ENCODE measurements at regions not wholly inside any gene's neighbourhood (a gene's known extent, or its start where the extent isn't known, plus 50 kb on each side); places are given as distances from the start of the nearest gene placed in this dataset.
"Not testable (repeated sequence)": the region's sequence is repeated elsewhere in the genome, so short reads cannot be mapped to it uniquely, and the experiment has no call there.

- peak; percentile 62 for DNase-seq (ENCODE audit: low read depth)
These were observed 97.9 kb upstream of the RGS1 start for GRCh38 chr1:192477630-192478029.

GRCh38 chr1:192485692-192486436 lies 89.7 kb upstream of the RGS1 start:
- peak; percentile 99 for DNase-seq (ENCODE audit: low read depth)

GRCh38 chr1:192488058-192488457 lies 87.5 kb upstream of the RGS1 start:
- DNase-seq (ENCODE audit: low read depth), result no peak

GRCh38 chr1:192489047-192489446 lies 86.5 kb upstream of the RGS1 start:
- no peak for DNase-seq (ENCODE audit: low read depth)

GRCh38 chr1:192489748-192490147 lies 85.8 kb upstream of the RGS1 start:
- peak; percentile 95 for DNase-seq (ENCODE audit: low read depth)

- peak; percentile 54 for DNase-seq (ENCODE audit: low read depth)
These were observed 83.6 kb upstream of the RGS1 start for GRCh38 chr1:192491804-192492554.

- DNase-seq (ENCODE audit: low read depth), result no peak
These were observed 82.0 kb upstream of the RGS1 start for GRCh38 chr1:192493584-192493983.

GRCh38 chr1:192496369-192497056 lies 79.1 kb upstream of the RGS1 start:
- no peak for DNase-seq (ENCODE audit: low read depth)

- no peak for DNase-seq (ENCODE audit: low read depth)
These were observed 78.3 kb upstream of the RGS1 start for GRCh38 chr1:192497214-192497794.

- not testable (repeated sequence) for DNase-seq (ENCODE audit: low read depth)
These were observed 77.5 kb upstream of the RGS1 start for GRCh38 chr1:192498092-192498491.

GRCh38 chr1:192499061-192499581 lies 76.5 kb upstream of the RGS1 start:
- DNase-seq (ENCODE audit: low read depth), result not testable (repeated sequence)

GRCh38 chr1:192500541-192500940 lies 75.0 kb upstream of the RGS1 start:
- DNase-seq (ENCODE audit: low read depth), result not testable (repeated sequence)

GRCh38 chr1:192506741-192507155 lies 68.8 kb upstream of the RGS1 start:
- DNase-seq (ENCODE audit: low read depth), result peak; percentile 56

GRCh38 chr1:192512426-192513162 lies 63.0 kb upstream of the RGS1 start:
- peak; percentile 71 for DNase-seq (ENCODE audit: low read depth)

GRCh38 chr1:192513196-192513595 lies 62.4 kb upstream of the RGS1 start:
- DNase-seq (ENCODE audit: low read depth), result no peak

- DNase-seq (ENCODE audit: low read depth), result no peak
These were observed 61.9 kb upstream of the RGS1 start for GRCh38 chr1:192513697-192514096.

- DNase-seq (ENCODE audit: low read depth), result peak; percentile 87
These were observed 58.7 kb upstream of the RGS1 start for GRCh38 chr1:192516776-192517297.

- DNase-seq (ENCODE audit: low read depth), result not testable (repeated sequence)
These were observed 57.7 kb upstream of the RGS1 start for GRCh38 chr1:192517716-192518355.

GRCh38 chr1:192518700-192519099 lies 56.9 kb upstream of the RGS1 start:
- DNase-seq (ENCODE audit: low read depth), result no peak

GRCh38 chr1:192521734-192522133 lies 53.8 kb upstream of the RGS1 start:
- no peak for DNase-seq (ENCODE audit: low read depth)

- no peak for DNase-seq (ENCODE audit: low read depth)
These were observed 52.9 kb upstream of the RGS1 start for GRCh38 chr1:192522673-192523072.
